22Rv1 (cell line): ENCODE measurements at regions not wholly inside any gene's neighbourhood (a gene's known extent, or its start where the extent isn't known, plus 50 kb on each side); places are given as distances from the start of the nearest gene placed in this dataset.

Experiments
- CTCF ChIP-seq: fragments of 450-650 bp; IDR thresholded peaks from 2 replicates; pipeline ENCODE4 v1.5.1; 2017; ENCODE audit warnings: mild to moderate bottlenecking
- ZFX ChIP-seq: fragments of 450-650 bp; IDR thresholded peaks from 2 replicates; pipeline ENCODE4 v1.6.1; 2017; ENCODE audit warnings: antibody characterized with exemption, borderline replicate concordance

- TF ChIP-seq CTCF (no peak), ZFX (no peak)
These were observed 348.4 kb downstream of the TPBG start for GRCh38 chr6:82711971-82712370.
